OCI-LY7 (cell line): ENCODE measurements at regions not wholly inside any gene's neighbourhood (a gene's known extent, or its start where the extent isn't known, plus 50 kb on each side); places are given as distances from the start of the nearest gene placed in this dataset.

Source experiments
- EZH2phosphoT487 ChIP-seq: fragments of 200-600 bp; sonication (generic); IDR thresholded peaks from 2 replicates; pipeline ENCODE4 v1.6.1; 2018; ENCODE audit warnings: low read depth, borderline replicate concordance, mild to moderate bottlenecking, mixed run types, antibody characterized with exemption, low read length, moderate library complexity, mixed read lengths
- TF ChIP-seq, protein P1 (sequence below): fragments of 200-600 bp; sonication (generic); conservative IDR thresholded peaks from 2 replicates; pipeline ENCODE4 v1.5.1; 2014; ENCODE audit warnings: mild to moderate bottlenecking, antibody characterized with exemption, low read length, moderate library complexity, mixed read lengths

- TF ChIP-seq, protein P1, sequence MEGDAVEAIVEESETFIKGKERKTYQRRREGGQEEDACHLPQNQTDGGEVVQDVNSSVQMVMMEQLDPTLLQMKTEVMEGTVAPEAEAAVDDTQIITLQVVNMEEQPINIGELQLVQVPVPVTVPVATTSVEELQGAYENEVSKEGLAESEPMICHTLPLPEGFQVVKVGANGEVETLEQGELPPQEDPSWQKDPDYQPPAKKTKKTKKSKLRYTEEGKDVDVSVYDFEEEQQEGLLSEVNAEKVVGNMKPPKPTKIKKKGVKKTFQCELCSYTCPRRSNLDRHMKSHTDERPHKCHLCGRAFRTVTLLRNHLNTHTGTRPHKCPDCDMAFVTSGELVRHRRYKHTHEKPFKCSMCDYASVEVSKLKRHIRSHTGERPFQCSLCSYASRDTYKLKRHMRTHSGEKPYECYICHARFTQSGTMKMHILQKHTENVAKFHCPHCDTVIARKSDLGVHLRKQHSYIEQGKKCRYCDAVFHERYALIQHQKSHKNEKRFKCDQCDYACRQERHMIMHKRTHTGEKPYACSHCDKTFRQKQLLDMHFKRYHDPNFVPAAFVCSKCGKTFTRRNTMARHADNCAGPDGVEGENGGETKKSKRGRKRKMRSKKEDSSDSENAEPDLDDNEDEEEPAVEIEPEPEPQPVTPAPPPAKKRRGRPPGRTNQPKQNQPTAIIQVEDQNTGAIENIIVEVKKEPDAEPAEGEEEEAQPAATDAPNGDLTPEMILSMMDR = no peak
- TF ChIP-seq EZH2phosphoT487 = no peak
Observed at GRCh38 chr2:23128684-23129292, 256.2 kb upstream of the KLHL29 start.
